Activated naive CD4-positive, alpha-beta T cell treated with anti-CD3 and anti-CD28 coated beads for 36 hours (primary cell): ENCODE measurements at regions not wholly inside any gene's neighbourhood (a gene's known extent, or its start where the extent isn't known, plus 50 kb on each side); places are given as distances from the start of the nearest gene placed in this dataset.

ENCODE experiments used
- CTCF ChIA-PET: fragments of 350-600 bp; sonication (Branson Sonifier 250); formaldehyde crosslinking; loops from one replicate; lab custom pipeline; 2021; ENCODE audit warnings: antibody characterized with exemption; lab: Charles Lee
- DNase-seq: peaks from one replicate; pipeline ENCODE4 v3.0.0-alpha.2; 2020
- H3K27ac Mint-ChIP-seq: one replicate; pipeline ENCODE4 v1.8.0; 2021; ENCODE audit warnings: mild to moderate bottlenecking, mixed read lengths
- H3K27me3 Mint-ChIP-seq: one replicate; pipeline ENCODE4 v1.8.0; 2021; ENCODE audit warnings: low read depth, mixed read lengths
- H3K36me3 Mint-ChIP-seq: one replicate; pipeline ENCODE4 v1.8.0; 2021; ENCODE audit warnings: low read depth, mixed read lengths
- H3K4me1 Mint-ChIP-seq: one replicate; pipeline ENCODE4 v1.8.0; 2021; ENCODE audit warnings: low read depth, mixed read lengths
- H3K4me3 Mint-ChIP-seq: one replicate; pipeline ENCODE4 v1.8.0; 2021; ENCODE audit warnings: mild to moderate bottlenecking, moderate library complexity, mixed read lengths
- H3K9me3 Mint-ChIP-seq: one replicate; pipeline ENCODE4 v1.8.0; 2021; ENCODE audit warnings: mixed read lengths
- intact Hi-C: fragments of 100-400 bp; cut with micrococcal nuclease; formaldehyde crosslinking; loops from one replicate; pipeline ENCODE4 v1.15.1; 2023

GRCh38 chr16:65944361-65944760 is 422.1 kb upstream of the CDH5 start:
- CTCF ChIA-PET, result interaction anchor here (0.6 kb wide), 1 partner anchor 164 kb away, joined by 4 read pairs; no protein-coding TSS in a partner anchor

GRCh38 chr16:65940711-65941110 is 425.8 kb upstream of the CDH5 start:
- intact Hi-C loops, result no loop called here
- DNase-seq, result no peak
- no peaks in the 10 kb centered on the region for H3K9me3 Mint-ChIP-seq
- no peaks in the 10 kb centered on the region for H3K4me1 Mint-ChIP-seq
- H3K27ac Mint-ChIP-seq, result no peak overlapping the region
- no peak overlapping the region for H3K4me3 Mint-ChIP-seq
- H3K36me3 Mint-ChIP-seq, result no peaks in the 10 kb centered on the region
- CTCF ChIA-PET, result no interaction called here
- no peaks in the 10 kb centered on the region for H3K27me3 Mint-ChIP-seq

More at GRCh38 chr16:65944361-65944760, 422.1 kb upstream of the CDH5 start:
- no peaks in the 10 kb centered on the region for H3K27me3 Mint-ChIP-seq
- no peak for DNase-seq
- intact Hi-C loops, result no loop called here
- no peaks in the 10 kb centered on the region for H3K4me1 Mint-ChIP-seq
- H3K9me3 Mint-ChIP-seq, result no peaks in the 10 kb centered on the region
- no peaks in the 10 kb centered on the region for H3K36me3 Mint-ChIP-seq
- no peak overlapping the region for H3K27ac Mint-ChIP-seq
- no peak overlapping the region for H3K4me3 Mint-ChIP-seq

DNA sequence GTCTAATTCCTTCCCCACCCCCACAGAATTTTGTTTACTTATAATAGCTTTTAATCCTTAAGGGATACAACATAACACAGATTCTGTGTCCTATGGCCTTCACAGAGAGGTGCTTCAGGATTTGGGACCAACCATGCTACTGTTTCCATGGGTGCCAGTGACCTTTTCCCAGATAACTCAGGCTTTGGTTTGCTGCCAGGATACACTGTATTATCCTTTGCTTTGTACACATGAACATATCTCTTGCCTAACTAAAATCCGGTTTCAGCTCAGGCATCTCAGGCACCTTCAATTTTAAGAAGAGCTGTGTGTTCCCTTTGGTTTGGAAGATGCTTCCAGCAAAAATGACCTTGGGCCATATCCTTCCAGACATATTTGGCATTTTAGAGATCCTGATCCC is 428.4 kb upstream of the CDH5 start:
- intact Hi-C loops, result no loop called here
- H3K4me1 Mint-ChIP-seq, result no peaks in the 10 kb centered on the region
- CTCF ChIA-PET, result no interaction called here
- no peak overlapping the region for H3K4me3 Mint-ChIP-seq
- no peaks in the 10 kb centered on the region for H3K36me3 Mint-ChIP-seq
- no peak overlapping the region for H3K27ac Mint-ChIP-seq
- no peak for DNase-seq
- H3K9me3 Mint-ChIP-seq, result peaks cover 4% of the 10 kb centered on the region
- no peaks in the 10 kb centered on the region for H3K27me3 Mint-ChIP-seq

GRCh38 chr16:65937455-65937854 is 429.0 kb upstream of the CDH5 start:
- no peaks in the 10 kb centered on the region for H3K4me1 Mint-ChIP-seq
- H3K36me3 Mint-ChIP-seq, result no peaks in the 10 kb centered on the region
- intact Hi-C loops, result no loop called here
- H3K4me3 Mint-ChIP-seq, result no peak overlapping the region
- H3K27me3 Mint-ChIP-seq, result no peaks in the 10 kb centered on the region
- H3K9me3 Mint-ChIP-seq, result peaks cover 9% of the 10 kb centered on the region
- no peak for DNase-seq
- no peak overlapping the region for H3K27ac Mint-ChIP-seq
- CTCF ChIA-PET, result no interaction called here

DNA sequence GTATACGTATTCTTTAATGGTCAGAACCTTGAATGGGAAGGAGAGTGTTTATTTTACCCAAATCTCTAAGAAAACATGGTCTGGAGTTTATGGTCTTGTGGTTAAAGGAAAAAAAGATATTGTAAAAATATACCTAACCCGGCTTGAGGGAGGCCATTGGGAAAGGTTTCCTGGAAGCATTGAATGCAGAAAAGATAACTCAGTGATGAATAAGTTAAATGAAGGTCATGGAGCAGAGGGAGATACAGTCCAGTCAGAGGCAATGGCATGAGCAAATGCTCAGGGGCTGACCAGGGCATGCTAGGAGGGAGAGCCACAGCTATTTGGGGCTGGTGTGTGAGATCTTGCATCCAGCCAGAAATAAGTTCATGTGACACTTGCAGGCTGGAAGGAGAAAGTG is 430.4 kb upstream of the CDH5 start:
- peaks cover 9% of the 10 kb centered on the region for H3K9me3 Mint-ChIP-seq
- no peak overlapping the region for H3K4me3 Mint-ChIP-seq
- H3K27ac Mint-ChIP-seq, result no peak overlapping the region
- H3K27me3 Mint-ChIP-seq, result no peaks in the 10 kb centered on the region
- no peaks in the 10 kb centered on the region for H3K4me1 Mint-ChIP-seq
- H3K36me3 Mint-ChIP-seq, result no peaks in the 10 kb centered on the region
- intact Hi-C loops, result no loop called here
- CTCF ChIA-PET, result no interaction called here
- DNase-seq, result no peak

DNA sequence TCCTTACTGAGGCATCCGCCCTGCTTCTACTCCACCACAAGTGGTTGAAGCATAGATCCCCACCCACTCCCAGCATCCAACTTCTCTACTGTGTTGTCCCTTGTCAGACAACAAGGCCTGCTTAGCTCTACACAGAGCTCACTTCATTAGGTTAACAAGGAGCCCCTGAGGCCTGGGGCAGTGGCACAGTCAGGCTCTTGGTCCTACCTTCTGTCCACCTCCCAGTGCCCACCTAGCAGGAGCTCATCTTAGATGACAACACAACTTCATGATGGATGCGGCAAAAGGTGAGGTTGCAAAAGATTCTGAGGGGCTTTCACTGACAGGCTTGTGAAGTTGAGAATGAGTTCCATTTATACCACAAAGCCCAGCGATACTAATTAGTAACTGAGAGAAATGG is 432.0 kb upstream of the CDH5 start:
- intact Hi-C loops, result no loop called here
- H3K4me1 Mint-ChIP-seq, result no peaks in the 10 kb centered on the region
- H3K36me3 Mint-ChIP-seq, result no peaks in the 10 kb centered on the region
- H3K4me3 Mint-ChIP-seq, result no peak overlapping the region
- H3K9me3 Mint-ChIP-seq, result peaks cover 17% of the 10 kb centered on the region
- DNase-seq, result no peak
- CTCF ChIA-PET, result no interaction called here
- H3K27ac Mint-ChIP-seq, result no peak overlapping the region
- no peaks in the 10 kb centered on the region for H3K27me3 Mint-ChIP-seq

DNA sequence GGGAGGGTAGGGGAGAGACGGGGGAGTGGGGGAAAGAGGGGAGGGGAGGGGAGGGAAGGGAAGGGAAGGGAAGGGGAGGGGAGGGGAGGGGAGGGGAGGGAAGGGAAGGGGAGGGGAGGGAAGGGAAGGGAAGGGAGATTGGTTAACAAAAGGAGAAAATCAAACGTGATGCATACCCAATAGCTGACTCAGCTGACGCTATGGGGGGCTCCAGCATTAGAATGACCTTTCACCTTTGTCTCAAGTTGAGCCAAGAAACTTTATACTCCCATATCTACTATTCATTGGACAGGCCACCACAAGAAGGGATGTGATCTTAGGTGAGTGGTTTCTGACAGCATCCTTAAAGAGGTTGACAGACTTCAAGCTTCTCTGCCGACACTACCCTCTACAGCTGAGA is 432.8 kb upstream of the CDH5 start:
- Mint-ChIP-seq H3K9me3 (peaks cover 19% of the 10 kb centered on the region), H3K27ac (no peak overlapping the region), H3K27me3 (no peaks in the 10 kb centered on the region), H3K4me1 (no peaks in the 10 kb centered on the region), H3K4me3 (no peak overlapping the region), H3K36me3 (no peaks in the 10 kb centered on the region)
- intact Hi-C loops, result no loop called here
- CTCF ChIA-PET, result no interaction called here
- no peak for DNase-seq

DNA sequence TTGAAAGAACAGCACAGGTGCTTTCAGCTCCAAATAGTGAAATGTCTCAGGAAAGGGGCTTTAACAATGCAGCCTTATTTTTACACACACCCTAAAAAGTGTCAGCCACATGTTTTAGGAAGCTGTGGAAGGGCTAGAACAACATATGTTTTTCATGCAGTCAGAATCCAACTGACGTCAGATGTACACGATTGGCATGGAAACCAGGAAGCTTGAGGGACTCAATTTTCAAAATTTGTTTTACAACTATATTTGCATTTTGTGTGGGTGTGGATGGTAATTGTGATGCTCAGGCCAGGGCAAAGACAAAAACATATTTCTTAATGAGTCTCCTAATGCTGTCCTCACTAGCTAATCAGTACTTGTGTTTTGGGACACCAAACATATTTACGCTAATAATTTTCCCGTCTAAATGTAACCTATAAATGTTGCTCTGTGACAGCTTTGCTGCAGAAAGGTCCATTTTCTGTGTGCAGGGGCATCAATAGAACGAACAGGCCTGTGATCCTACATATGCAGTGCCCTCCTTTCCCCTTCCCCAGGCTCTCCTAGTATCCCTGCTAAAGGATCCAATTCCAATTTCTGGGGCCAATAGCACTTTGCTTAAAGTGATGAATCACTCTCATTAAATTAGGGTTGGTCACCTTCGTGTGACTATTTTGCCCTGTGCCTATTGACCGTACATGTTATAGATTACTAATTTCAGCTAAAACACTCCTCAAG is 434.0 kb upstream of the CDH5 start:
- no peak for DNase-seq
- Mint-ChIP-seq H3K36me3 (no peaks in the 10 kb centered on the region), H3K4me3 (no peak overlapping the region), H3K27me3 (no peaks in the 10 kb centered on the region), H3K4me1 (no peaks in the 10 kb centered on the region), H3K27ac (no peak overlapping the region), H3K9me3 (peaks cover 22% of the 10 kb centered on the region)
- intact Hi-C loops, result no loop called here
- CTCF ChIA-PET, result no interaction called here

DNA sequence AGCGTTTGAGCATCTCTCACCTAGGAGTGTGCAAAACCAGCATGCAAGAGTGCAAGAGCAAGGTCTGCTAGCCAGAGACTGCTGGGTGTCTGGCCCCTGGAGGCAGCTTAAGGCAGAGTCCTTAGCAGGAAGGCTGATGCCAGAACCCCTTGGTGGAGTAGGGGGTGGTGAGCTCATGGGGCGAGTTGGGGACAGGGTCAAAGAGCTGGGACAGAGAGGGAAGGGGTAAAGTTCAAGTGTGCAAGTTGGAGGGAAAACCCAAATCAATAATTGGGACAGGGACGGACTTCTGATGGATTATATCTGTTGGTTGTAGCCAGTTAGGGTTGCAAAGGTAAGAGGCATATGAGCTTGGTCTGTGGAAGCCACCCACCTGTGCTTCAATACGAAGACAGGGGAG is 443.6 kb upstream of the CDH5 start:
- Mint-ChIP-seq H3K27me3 (peaks cover 1% of the 10 kb centered on the region), H3K4me1 (no peaks in the 10 kb centered on the region), H3K36me3 (no peaks in the 10 kb centered on the region), H3K4me3 (no peak overlapping the region), H3K9me3 (no peaks in the 10 kb centered on the region), H3K27ac (no peak overlapping the region)
- no peak for DNase-seq
- intact Hi-C loops, result no loop called here
- CTCF ChIA-PET, result no interaction called here

- no peak for DNase-seq
- intact Hi-C loops, result no loop called here
- Mint-ChIP-seq H3K27me3 (peaks cover 1% of the 10 kb centered on the region), H3K4me3 (no peak overlapping the region), H3K4me1 (no peaks in the 10 kb centered on the region), H3K36me3 (no peaks in the 10 kb centered on the region), H3K9me3 (peaks cover 1% of the 10 kb centered on the region), H3K27ac (no peak overlapping the region)
- CTCF ChIA-PET, result no interaction called here
Observed at GRCh38 chr16:65919986-65920376, 446.5 kb upstream of the CDH5 start.

DNA sequence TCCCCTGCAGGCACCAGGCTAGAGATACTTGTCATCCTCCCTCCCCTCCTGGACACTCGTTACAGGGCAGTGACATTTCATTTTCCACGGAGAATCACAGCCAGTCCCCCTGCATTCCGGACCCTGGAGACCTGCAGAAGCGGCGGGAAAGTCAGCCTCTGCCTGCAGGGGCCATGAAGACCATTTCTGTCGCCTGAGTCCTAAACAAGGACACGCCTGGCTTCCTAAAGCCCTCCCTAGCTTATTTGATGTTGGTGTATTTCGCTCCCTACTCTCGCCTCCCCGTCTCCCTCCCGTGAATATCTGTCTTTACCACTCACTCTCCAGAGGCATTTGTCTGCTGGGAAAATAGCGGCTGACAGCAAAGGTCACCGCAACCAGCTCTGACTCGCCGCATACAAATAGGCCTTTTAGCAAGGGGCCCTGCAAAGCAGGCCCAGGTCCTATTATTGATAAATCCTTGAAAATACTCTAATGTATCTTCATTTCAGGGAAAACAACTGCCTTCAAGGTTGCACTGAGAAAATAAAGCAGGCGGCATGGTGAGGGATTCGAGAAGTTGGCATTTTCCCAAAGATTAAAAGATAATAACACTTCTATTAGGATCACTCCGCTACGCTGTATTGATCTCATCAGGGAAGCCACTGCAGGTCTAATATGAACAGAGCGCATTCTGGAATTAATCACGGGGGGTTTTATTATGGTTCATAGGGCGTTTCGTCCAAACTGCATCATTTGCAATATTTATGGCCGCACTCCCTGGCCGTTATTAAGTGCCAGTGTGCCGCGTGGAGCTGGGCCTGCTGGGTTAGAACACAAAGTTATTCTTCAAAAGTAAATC is 447.1 kb upstream of the CDH5 start:
- Mint-ChIP-seq H3K27ac (no peak overlapping the region), H3K4me3 (no peak overlapping the region), H3K36me3 (no peaks in the 10 kb centered on the region), H3K27me3 (peaks cover 1% of the 10 kb centered on the region), H3K9me3 (peaks cover 1% of the 10 kb centered on the region), H3K4me1 (no peaks in the 10 kb centered on the region)
- no peak for DNase-seq
- intact Hi-C loops, result no loop called here
- CTCF ChIA-PET, result no interaction called here

DNA sequence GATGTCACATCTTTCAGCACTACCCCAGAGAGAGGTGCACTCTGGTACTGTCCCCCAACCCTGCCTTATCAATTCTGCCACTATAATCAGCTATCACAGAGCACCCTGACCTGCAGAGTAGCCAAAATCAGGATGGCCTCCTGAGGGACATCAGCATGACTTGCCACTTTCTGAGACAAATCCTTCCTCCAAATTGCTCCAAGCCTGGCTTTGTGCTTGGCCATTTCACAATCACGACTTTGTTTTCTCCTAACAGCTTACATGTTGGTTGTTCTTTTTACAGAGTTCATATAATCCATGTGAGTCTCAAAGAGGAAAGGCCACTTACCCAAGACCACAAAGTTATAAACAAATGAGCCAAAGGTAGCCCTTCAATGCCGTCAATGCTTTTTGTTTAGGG is 449.0 kb upstream of the CDH5 start:
- intact Hi-C loops, result no loop called here
- Mint-ChIP-seq H3K27me3 (peaks cover 1% of the 10 kb centered on the region), H3K36me3 (no peaks in the 10 kb centered on the region), H3K4me3 (no peak overlapping the region), H3K27ac (no peak overlapping the region), H3K4me1 (no peaks in the 10 kb centered on the region), H3K9me3 (peaks cover 1% of the 10 kb centered on the region)
- CTCF ChIA-PET, result interaction anchor here (0.8 kb wide), 1 partner anchor 74 kb away, joined by 4 read pairs; no protein-coding TSS in a partner anchor
- no peak for DNase-seq

DNA sequence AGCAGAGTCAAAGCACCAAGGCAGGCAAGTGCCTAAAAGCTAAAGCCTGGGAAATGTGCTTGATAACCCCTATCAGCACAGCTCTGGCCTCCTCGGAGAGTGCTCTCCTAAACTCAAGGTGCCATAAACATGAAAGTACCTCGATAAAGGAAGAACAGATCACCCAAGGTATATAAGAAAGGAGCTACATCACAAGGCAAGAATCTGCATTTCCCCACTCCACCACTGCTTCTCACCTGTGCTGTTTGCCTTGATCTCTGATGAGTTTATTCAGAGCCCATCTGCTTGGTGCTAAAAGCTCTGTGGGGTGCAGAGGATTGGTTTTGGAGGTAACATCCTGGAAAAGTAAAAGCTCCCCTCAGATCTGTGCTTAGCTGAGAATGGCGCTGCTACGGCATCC is 449.5 kb upstream of the CDH5 start:
- no peak for DNase-seq
- Mint-ChIP-seq H3K27ac (no peak overlapping the region), H3K4me3 (no peak overlapping the region), H3K27me3 (peaks cover 1% of the 10 kb centered on the region), H3K36me3 (no peaks in the 10 kb centered on the region), H3K9me3 (peaks cover 1% of the 10 kb centered on the region), H3K4me1 (no peaks in the 10 kb centered on the region)
- intact Hi-C loops, result no loop called here
- CTCF ChIA-PET, result interaction anchor here (0.8 kb wide), 1 partner anchor 75 kb away, joined by 4 read pairs; no protein-coding TSS in a partner anchor
